GM23338 (cell line): ENCODE measurements at regions not wholly inside any gene's neighbourhood (a gene's known extent, or its start where the extent isn't known, plus 50 kb on each side); places are given as distances from the start of the nearest gene placed in this dataset.

Experiments
- ATAC-seq: fragments of 200-7000 bp; cut with Tn5 transposase; 3 replicates; pipeline ENCODE4 v1.9.1; 2020
- DNase-seq: peaks from one replicate; pipeline ENCODE4 v3.0.0-alpha.2; 2015; ENCODE audit warnings: low spot score
- H2AFZ ChIP-seq: fragments of 200-600 bp; sonication (generic); 2 replicates; pipeline ENCODE4 v1.8.0; 2016; ENCODE audit warnings: antibody characterized with exemption, mild to moderate bottlenecking, moderate library complexity
- H3F3A ChIP-seq: fragments of 200-600 bp; sonication (generic); replicated peaks from 2 replicates; pipeline ENCODE4 v1.8.0; 2017; ENCODE audit warnings: antibody characterized with exemption, mixed run types, low read depth
- H3K27ac ChIP-seq: fragments of 200-600 bp; sonication (generic); 2 replicates; pipeline ENCODE4 v1.6.1; 2016; ENCODE audit warnings: low read depth
- H3K27me3 ChIP-seq: fragments of 200-600 bp; sonication (generic); 2 replicates; pipeline ENCODE4 v1.8.0; 2016; ENCODE audit warnings: mild to moderate bottlenecking, mixed run types, moderate library complexity; ENCODE audit not compliant: insufficient read depth
- H3K36me3 ChIP-seq: fragments of 200-600 bp; sonication (generic); 2 replicates; pipeline ENCODE4 v1.8.0; 2016; ENCODE audit warnings: mild to moderate bottlenecking; ENCODE audit not compliant: insufficient read depth
- H3K4me1 ChIP-seq: fragments of 200-600 bp; sonication (generic); 2 replicates; pipeline ENCODE4 v1.8.0; 2016; ENCODE audit warnings: mild to moderate bottlenecking, moderate library complexity; ENCODE audit not compliant: insufficient read depth
- H3K4me2 ChIP-seq: fragments of 200-600 bp; sonication (generic); 2 replicates; pipeline ENCODE4 v1.7.1; 2017; ENCODE audit warnings: mixed run types
- H3K4me3 ChIP-seq: fragments of 200-600 bp; sonication (generic); 2 replicates; pipeline ENCODE4 v1.6.1; 2016; ENCODE audit warnings: mixed run types
- H3K79me2 ChIP-seq: fragments of 200-600 bp; sonication (generic); replicated peaks from 2 replicates; pipeline ENCODE4 v1.8.0; 2017; ENCODE audit warnings: mild to moderate bottlenecking; ENCODE audit not compliant: insufficient read depth
- H3K9me2 ChIP-seq: fragments of 200-600 bp; sonication (generic); 2 replicates; pipeline ENCODE4 v1.8.0; 2017; ENCODE audit not compliant: insufficient read depth
- H4K20me1 ChIP-seq: fragments of 200-600 bp; sonication (generic); replicated peaks from 2 replicates; pipeline ENCODE4 v1.8.0; 2017; ENCODE audit warnings: mild to moderate bottlenecking; ENCODE audit not compliant: insufficient read depth
- H3K27ac Mint-ChIP-seq: 2 replicates; pipeline ENCODE4 v1.8.0; 2020; ENCODE audit warnings: inconsistent platforms, mild to moderate bottlenecking, moderate library complexity, mixed read lengths
- H3K27me3 Mint-ChIP-seq: 3 replicates; pipeline ENCODE4 v1.8.0; 2022; ENCODE audit warnings: low read depth, mild to moderate bottlenecking, moderate library complexity, mixed read lengths, inconsistent platforms; ENCODE audit not compliant: insufficient read depth, poor library complexity
- H3K36me3 Mint-ChIP-seq: 3 replicates; pipeline ENCODE4 v1.8.0; 2021; ENCODE audit warnings: low read depth, mild to moderate bottlenecking, inconsistent platforms, moderate library complexity, mixed read lengths
- H3K4me1 Mint-ChIP-seq: 3 replicates; pipeline ENCODE4 v1.8.0; 2020; ENCODE audit warnings: mild to moderate bottlenecking, inconsistent platforms, mixed read lengths
- H3K4me3 Mint-ChIP-seq: 3 replicates; pipeline ENCODE4 v1.8.0; 2021; ENCODE audit warnings: moderate library complexity, mild to moderate bottlenecking, inconsistent platforms, mixed read lengths
- H3K9me3 Mint-ChIP-seq: 3 replicates; pipeline ENCODE4 v1.8.0; 2020; ENCODE audit warnings: moderate library complexity, mild to moderate bottlenecking, inconsistent platforms, mixed read lengths
- CREB1 ChIP-seq: fragments of 250-450 bp; sonication (Bioruptor Pico); IDR thresholded peaks from 2 replicates; pipeline ENCODE4 v1.5.0; 2020; ENCODE audit warnings: low read depth, mild to moderate bottlenecking, moderate library complexity
- ETS1 ChIP-seq: IDR thresholded peaks from 2 replicates; pipeline ENCODE4 v1.6.1; 2016; ENCODE audit warnings: antibody characterized with exemption
- EZH2 ChIP-seq: fragments of 200-600 bp; sonication (generic); IDR thresholded peaks from one replicate; pipeline ENCODE4 v1.8.0; 2017; ENCODE audit warnings: antibody characterized with exemption, mild to moderate bottlenecking, low read depth; ENCODE audit not compliant: unreplicated experiment
- JUNB ChIP-seq: IDR thresholded peaks from one replicate; pipeline ENCODE4 v1.6.1; 2016; ENCODE audit warnings: antibody characterized with exemption; ENCODE audit not compliant: unreplicated experiment
- NANOG ChIP-seq: IDR thresholded peaks from 2 replicates; pipeline ENCODE4 v1.6.1; 2016; ENCODE audit warnings: antibody characterized with exemption, borderline replicate concordance
- REST ChIP-seq: IDR thresholded peaks from one replicate; pipeline ENCODE4 v1.6.1; 2018; ENCODE audit warnings: antibody characterized with exemption; ENCODE audit not compliant: unreplicated experiment
- ZNF114 ChIP-seq: fragments of 250-450 bp; sonication (Bioruptor Pico); IDR thresholded peaks from 2 replicates; pipeline ENCODE4 v1.5.0; 2020; ENCODE audit warnings: mild to moderate bottlenecking, moderate library complexity
- TF ChIP-seq, protein P1 (sequence below): fragments of 250-450 bp; sonication (Bioruptor Pico); IDR thresholded peaks from 2 replicates; pipeline ENCODE4 v1.5.0; 2020; ENCODE audit warnings: mild to moderate bottlenecking, moderate library complexity
- TF ChIP-seq, protein P2 (sequence below), 2 experiments: fragments of 200-600 bp in 1 of 2; sonication (generic) in 1 of 2; conservative IDR thresholded peaks; 2 replicates each; pipeline versions ENCODE4 v1.5.1 to v1.6.1; 2016 to 2017; ENCODE audit warnings: antibody characterized with exemption in 2 of 2, low read depth in 2 of 2, mild to moderate bottlenecking in 2 of 2, moderate library complexity in 1 of 2

DNA sequence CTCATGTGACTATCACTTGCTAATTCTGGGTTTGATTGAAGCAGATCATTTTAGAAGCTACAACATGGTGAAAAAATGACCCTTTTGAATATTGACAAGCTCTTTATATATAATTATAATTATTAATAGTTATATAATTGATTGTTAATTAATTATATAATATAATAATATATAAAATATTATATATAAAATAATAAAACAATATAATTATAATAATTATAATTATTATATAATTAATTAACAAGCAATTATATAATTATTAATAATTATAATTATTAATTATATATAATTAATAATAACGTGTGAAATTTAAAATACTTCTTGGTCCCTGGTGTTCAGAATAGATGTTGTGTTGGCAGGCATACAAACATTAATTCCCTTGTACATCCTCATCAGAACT, 404.1 kb upstream of the CDH19 start (continued):
- TF ChIP-seq REST: no peak

- no peaks in the 10 kb centered on the region for H3K4me1 Mint-ChIP-seq
- no peaks in the 10 kb centered on the region for H3K36me3 Mint-ChIP-seq
- Histone ChIP-seq H3K36me3 (no peaks in the 10 kb centered on the region), H3K4me3 (no peak overlapping the region), H3F3A (no peaks in the 10 kb centered on the region), H3K79me2 (no peaks in the 10 kb centered on the region), H3K27ac (no peak overlapping the region), H3K9me2 (no peaks in the 10 kb centered on the region; the same call in 1 of the 2 replicates), H3K4me2 (no peak overlapping the region), H4K20me1 (no peaks in the 10 kb centered on the region), H3K4me1 (no peaks in the 10 kb centered on the region), H2AFZ (no peak overlapping the region), H3K27me3 (no peaks in the 10 kb centered on the region)
- DNase-seq (no peak), ATAC-seq (no peak)
- no peak for TF ChIP-seq JUNB
- no peak for TF ChIP-seq ETS1
- TF ChIP-seq ZNF114 (CRISPR knock-in tag): no peak
- no peak for TF ChIP-seq CREB1 (CRISPR knock-in tag)
- TF ChIP-seq, protein P1, sequence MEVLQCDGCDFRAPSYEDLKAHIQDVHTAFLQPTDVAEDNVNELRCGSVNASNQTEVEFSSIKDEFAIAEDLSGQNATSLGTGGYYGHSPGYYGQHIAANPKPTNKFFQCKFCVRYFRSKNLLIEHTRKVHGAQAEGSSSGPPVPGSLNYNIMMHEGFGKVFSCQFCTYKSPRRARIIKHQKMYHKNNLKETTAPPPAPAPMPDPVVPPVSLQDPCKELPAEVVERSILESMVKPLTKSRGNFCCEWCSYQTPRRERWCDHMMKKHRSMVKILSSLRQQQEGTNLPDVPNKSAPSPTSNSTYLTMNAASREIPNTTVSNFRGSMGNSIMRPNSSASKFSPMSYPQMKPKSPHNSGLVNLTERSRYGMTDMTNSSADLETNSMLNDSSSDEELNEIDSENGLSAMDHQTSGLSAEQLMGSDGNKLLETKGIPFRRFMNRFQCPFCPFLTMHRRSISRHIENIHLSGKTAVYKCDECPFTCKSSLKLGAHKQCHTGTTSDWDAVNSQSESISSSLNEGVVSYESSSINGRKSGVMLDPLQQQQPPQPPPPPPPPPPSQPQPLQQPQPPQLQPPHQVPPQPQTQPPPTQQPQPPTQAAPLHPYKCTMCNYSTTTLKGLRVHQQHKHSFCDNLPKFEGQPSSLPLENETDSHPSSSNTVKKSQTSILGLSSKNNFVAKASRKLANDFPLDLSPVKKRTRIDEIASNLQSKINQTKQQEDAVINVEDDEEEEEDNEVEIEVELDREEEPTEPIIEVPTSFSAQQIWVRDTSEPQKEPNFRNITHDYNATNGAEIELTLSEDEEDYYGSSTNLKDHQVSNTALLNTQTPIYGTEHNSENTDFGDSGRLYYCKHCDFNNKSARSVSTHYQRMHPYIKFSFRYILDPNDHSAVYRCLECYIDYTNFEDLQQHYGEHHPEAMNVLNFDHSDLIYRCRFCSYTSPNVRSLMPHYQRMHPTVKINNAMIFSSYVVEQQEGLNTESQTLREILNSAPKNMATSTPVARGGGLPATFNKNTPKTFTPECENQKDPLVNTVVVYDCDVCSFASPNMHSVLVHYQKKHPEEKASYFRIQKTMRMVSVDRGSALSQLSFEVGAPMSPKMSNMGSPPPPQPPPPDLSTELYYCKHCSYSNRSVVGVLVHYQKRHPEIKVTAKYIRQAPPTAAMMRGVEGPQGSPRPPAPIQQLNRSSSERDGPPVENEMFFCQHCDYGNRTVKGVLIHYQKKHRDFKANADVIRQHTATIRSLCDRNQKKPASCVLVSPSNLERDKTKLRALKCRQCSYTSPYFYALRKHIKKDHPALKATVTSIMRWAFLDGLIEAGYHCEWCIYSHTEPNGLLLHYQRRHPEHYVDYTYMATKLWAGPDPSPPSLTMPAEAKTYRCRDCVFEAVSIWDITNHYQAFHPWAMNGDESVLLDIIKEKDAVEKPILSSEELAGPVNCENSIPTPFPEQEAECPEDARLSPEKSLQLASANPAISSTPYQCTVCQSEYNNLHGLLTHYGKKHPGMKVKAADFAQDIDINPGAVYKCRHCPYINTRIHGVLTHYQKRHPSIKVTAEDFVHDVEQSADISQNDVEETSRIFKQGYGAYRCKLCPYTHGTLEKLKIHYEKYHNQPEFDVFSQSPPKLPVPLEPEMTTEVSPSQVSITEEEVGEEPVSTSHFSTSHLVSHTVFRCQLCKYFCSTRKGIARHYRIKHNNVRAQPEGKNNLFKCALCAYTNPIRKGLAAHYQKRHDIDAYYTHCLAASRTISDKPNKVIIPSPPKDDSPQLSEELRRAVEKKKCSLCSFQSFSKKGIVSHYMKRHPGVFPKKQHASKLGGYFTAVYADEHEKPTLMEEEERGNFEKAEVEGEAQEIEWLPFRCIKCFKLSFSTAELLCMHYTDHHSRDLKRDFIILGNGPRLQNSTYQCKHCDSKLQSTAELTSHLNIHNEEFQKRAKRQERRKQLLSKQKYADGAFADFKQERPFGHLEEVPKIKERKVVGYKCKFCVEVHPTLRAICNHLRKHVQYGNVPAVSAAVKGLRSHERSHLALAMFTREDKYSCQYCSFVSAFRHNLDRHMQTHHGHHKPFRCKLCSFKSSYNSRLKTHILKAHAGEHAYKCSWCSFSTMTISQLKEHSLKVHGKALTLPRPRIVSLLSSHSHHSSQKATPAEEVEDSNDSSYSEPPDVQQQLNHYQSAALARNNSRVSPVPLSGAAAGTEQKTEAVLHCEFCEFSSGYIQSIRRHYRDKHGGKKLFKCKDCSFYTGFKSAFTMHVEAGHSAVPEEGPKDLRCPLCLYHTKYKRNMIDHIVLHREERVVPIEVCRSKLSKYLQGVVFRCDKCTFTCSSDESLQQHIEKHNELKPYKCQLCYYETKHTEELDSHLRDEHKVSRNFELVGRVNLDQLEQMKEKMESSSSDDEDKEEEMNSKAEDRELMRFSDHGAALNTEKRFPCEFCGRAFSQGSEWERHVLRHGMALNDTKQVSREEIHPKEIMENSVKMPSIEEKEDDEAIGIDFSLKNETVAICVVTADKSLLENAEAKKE (CRISPR knock-in tag): no peak
- TF ChIP-seq REST: no peak
- no peak for TF ChIP-seq EZH2
- TF ChIP-seq NANOG: no peak
- TF ChIP-seq, protein P2, sequence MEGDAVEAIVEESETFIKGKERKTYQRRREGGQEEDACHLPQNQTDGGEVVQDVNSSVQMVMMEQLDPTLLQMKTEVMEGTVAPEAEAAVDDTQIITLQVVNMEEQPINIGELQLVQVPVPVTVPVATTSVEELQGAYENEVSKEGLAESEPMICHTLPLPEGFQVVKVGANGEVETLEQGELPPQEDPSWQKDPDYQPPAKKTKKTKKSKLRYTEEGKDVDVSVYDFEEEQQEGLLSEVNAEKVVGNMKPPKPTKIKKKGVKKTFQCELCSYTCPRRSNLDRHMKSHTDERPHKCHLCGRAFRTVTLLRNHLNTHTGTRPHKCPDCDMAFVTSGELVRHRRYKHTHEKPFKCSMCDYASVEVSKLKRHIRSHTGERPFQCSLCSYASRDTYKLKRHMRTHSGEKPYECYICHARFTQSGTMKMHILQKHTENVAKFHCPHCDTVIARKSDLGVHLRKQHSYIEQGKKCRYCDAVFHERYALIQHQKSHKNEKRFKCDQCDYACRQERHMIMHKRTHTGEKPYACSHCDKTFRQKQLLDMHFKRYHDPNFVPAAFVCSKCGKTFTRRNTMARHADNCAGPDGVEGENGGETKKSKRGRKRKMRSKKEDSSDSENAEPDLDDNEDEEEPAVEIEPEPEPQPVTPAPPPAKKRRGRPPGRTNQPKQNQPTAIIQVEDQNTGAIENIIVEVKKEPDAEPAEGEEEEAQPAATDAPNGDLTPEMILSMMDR (conservative IDR thresholded peaks at IDR 0.05; ENCODE audit: low read depth in 2 of 2): no peak
- no peaks in the 10 kb centered on the region for H3K27me3 Mint-ChIP-seq
- no peak overlapping the region for H3K4me3 Mint-ChIP-seq
- no peaks in the 10 kb centered on the region for H3K9me3 Mint-ChIP-seq
- H3K27ac Mint-ChIP-seq: no peak overlapping the region
Measured at GRCh38 chr18:67007085-67007484, 403.2 kb upstream of the CDH19 start.
